GM19463 (cell line): ENCODE measurements at regions not wholly inside any gene's neighbourhood (a gene's known extent, or its start where the extent isn't known, plus 50 kb on each side); places are given as distances from the start of the nearest gene placed in this dataset.

Source experiments
- ATAC-seq: cut with Tn5 transposase; IDR thresholded peaks from one replicate; pipeline ENCODE4 v1.9.1; 2021; ENCODE audit warnings: mild to moderate bottlenecking, moderate library complexity; ENCODE audit not compliant: unreplicated experiment

GRCh38 chr18:70450426-70451253 lies 161.8 kb downstream of the SOCS6 start:
- no peak for ATAC-seq

GRCh38 chr18:70448588-70448987 lies 159.7 kb downstream of the SOCS6 start:
- no peak for ATAC-seq

GRCh38 chr18:70446063-70446462 lies 157.2 kb downstream of the SOCS6 start:
- ATAC-seq = no peak

GRCh38 chr18:70442933-70443332 lies 154.1 kb downstream of the SOCS6 start:
- no peak for ATAC-seq

- ATAC-seq = no peak
These were observed 144.1 kb downstream of the SOCS6 start for GRCh38 chr18:70432804-70433400.

GRCh38 chr18:70431203-70431624 lies 142.4 kb downstream of the SOCS6 start:
- no peak for ATAC-seq

- no peak for ATAC-seq
These were observed 141.8 kb downstream of the SOCS6 start for GRCh38 chr18:70430501-70431173.

- no peak for ATAC-seq
These were observed 141.1 kb downstream of the SOCS6 start for GRCh38 chr18:70429847-70430500.

- peak; percentile 99 for ATAC-seq
These were observed 139.6 kb downstream of the SOCS6 start for GRCh38 chr18:70428439-70428838.

- ATAC-seq = no peak
These were observed 138.0 kb downstream of the SOCS6 start for GRCh38 chr18:70426818-70427217.

GRCh38 chr18:70425236-70425635 lies 136.4 kb downstream of the SOCS6 start:
- ATAC-seq = no peak

GRCh38 chr18:70423988-70424387 lies 135.1 kb downstream of the SOCS6 start:
- ATAC-seq = no peak

GRCh38 chr18:70423120-70423519 lies 134.3 kb downstream of the SOCS6 start:
- ATAC-seq = no peak

- ATAC-seq = no peak
These were observed 133.6 kb downstream of the SOCS6 start for GRCh38 chr18:70422391-70422965.

- no peak for ATAC-seq
These were observed 132.9 kb downstream of the SOCS6 start for GRCh38 chr18:70421471-70422390.

- no peak for ATAC-seq
These were observed 131.5 kb downstream of the SOCS6 start for GRCh38 chr18:70420146-70420898.

GRCh38 chr18:70419526-70419925 lies 130.7 kb downstream of the SOCS6 start:
- no peak for ATAC-seq

GRCh38 chr18:70418546-70419311 lies 129.9 kb downstream of the SOCS6 start:
- peak; percentile 97 for ATAC-seq
